HepG2 (cell line): ENCODE measurements at regions not wholly inside any gene's neighbourhood (a gene's known extent, or its start where the extent isn't known, plus 50 kb on each side); places are given as distances from the start of the nearest gene placed in this dataset.

Experiments
- ATAC-seq: fragments of 200-7000 bp; cut with Tn5 transposase; 3 replicates; pipeline ENCODE4 v1.9.1; 2020; ENCODE audit warnings: mild to moderate bottlenecking, moderate library complexity
- BruUV-seq: library from RNA; stranded (reverse); fragments of 400-500 nt; replicated peaks from 2 replicates; lab custom pipeline; 2021; lab: Mats Ljungman, UMichigan
- CTCF ChIA-PET: fragments of 300-600 bp; formaldehyde crosslinking; extraction: SDS; loops from one replicate; lab custom pipeline; 2021; ENCODE audit warnings: low total read pairs, inconsistent platforms, low intra/inter-chr PET ratio; lab: Yijun Ruan, JAX
- POLR2A ChIA-PET: fragments of 350-600 bp; sonication (Branson Sonifier 250); formaldehyde crosslinking; loops from one replicate; lab custom pipeline; 2020; ENCODE audit warnings: antibody characterized with exemption, inconsistent platforms; lab: Yijun Ruan, JAX
- DNase-seq: peaks from one replicate; pipeline ENCODE4 v3.0.0-alpha.2; 2015; ENCODE audit warnings: low spot score
- FAIRE-seq: peaks from 3 replicates; lab custom pipeline; 2011; peaks lifted over from hg19 to GRCh38; lab: Jason Lieb, UNC
- H2AFZ ChIP-seq: one replicate; pipeline ENCODE4 v1.6.1; 2011; ENCODE audit warnings: low read length, inconsistent platforms
- H3K27ac ChIP-seq: fragments of 300-600 bp; 3 replicates; pipeline ENCODE4 v1.8.0; 2011; ENCODE audit warnings: mixed run types, mild to moderate bottlenecking, mixed read lengths, low read length, inconsistent platforms; ENCODE audit not compliant: insufficient read depth; ENCODE audit errors: extremely low read length
- H3K27me3 ChIP-seq, 2 experiments: fragments of 200-600 bp in 1 of 2; 2 replicates in 1 of 2; 3 replicates in 1 of 2; pipeline versions ENCODE4 v1.6.0 to v1.8.0; 2011; ENCODE audit warnings: low read length in 2 of 2, mild to moderate bottlenecking in 2 of 2, moderate library complexity in 2 of 2, inconsistent platforms in 1 of 2; ENCODE audit not compliant: insufficient read depth in 2 of 2, control insufficient read depth in 1 of 2
- H3K36me3 ChIP-seq, 2 experiments: fragments of 200-600 bp in 1 of 2; replicated peaks in 1 of 2; 2 replicates in 1 of 2; 3 replicates in 1 of 2; pipeline versions ENCODE4 v1.5.1 to v1.8.0; 2011; ENCODE audit warnings: low read length in 2 of 2, inconsistent platforms in 1 of 2; ENCODE audit not compliant: insufficient read depth in 2 of 2, control insufficient read depth in 1 of 2
- H3K4me1 ChIP-seq: 2 replicates; pipeline ENCODE4 v1.5.1; 2012; ENCODE audit warnings: low read length, inconsistent platforms; ENCODE audit not compliant: insufficient read depth
- H3K4me2 ChIP-seq: 2 replicates; pipeline ENCODE4 v1.6.0; 2011; ENCODE audit warnings: low read depth, low read length, inconsistent platforms
- H3K4me3 ChIP-seq, 3 experiments: fragments of 200-600 bp in 1 of 3; sonication (generic), shearing (Covaris generic) in 1 of 3; replicated peaks in 1 of 3; 2 replicates each; pipeline ENCODE4 v1.5.1; 2011 to 2016; ENCODE audit warnings: low read length in 3 of 3, inconsistent platforms in 2 of 3, low read depth in 2 of 3, mild to moderate bottlenecking in 2 of 3, control low read depth in 1 of 3, mixed read lengths in 1 of 3; ENCODE audit not compliant: insufficient read depth in 1 of 3
- H3K79me2 ChIP-seq: one replicate; pipeline ENCODE4 v1.6.1; 2011; ENCODE audit warnings: low read length, inconsistent platforms; ENCODE audit not compliant: insufficient read depth
- H3K9ac ChIP-seq: 2 replicates; pipeline ENCODE4 v1.6.0; 2011; ENCODE audit warnings: mild to moderate bottlenecking, low read depth, low read length, inconsistent platforms; ENCODE audit not compliant: insufficient read depth
- H3K9me3 ChIP-seq: 2 replicates; pipeline ENCODE4 v1.5.1; 2012; ENCODE audit warnings: mild to moderate bottlenecking, low read length
- H4K20me1 ChIP-seq: 2 replicates; pipeline ENCODE4 v1.6.0; 2011; ENCODE audit warnings: inconsistent platforms, mild to moderate bottlenecking, low read length, moderate library complexity; ENCODE audit not compliant: insufficient read depth
- ELF1 ChIP-seq: sonication (generic); formaldehyde crosslinking; IDR thresholded peaks from 2 replicates; pipeline ENCODE4 v1.4.0; 2020; ENCODE audit warnings: missing genetic modification reagents
- HOXD1 ChIP-seq: sonication (generic); formaldehyde crosslinking; IDR thresholded peaks from 2 replicates; pipeline ENCODE4 v1.5.0; 2020; ENCODE audit warnings: missing genetic modification reagents
- KDM5B ChIP-seq: sonication (generic); formaldehyde crosslinking; IDR thresholded peaks from 2 replicates; pipeline ENCODE4 v1.4.0; 2020; ENCODE audit warnings: missing genetic modification reagents, mild to moderate bottlenecking, borderline replicate concordance
- PITX1 ChIP-seq: sonication (generic); formaldehyde crosslinking; IDR thresholded peaks from 2 replicates; pipeline ENCODE4 v1.5.1; 2020; ENCODE audit warnings: mild to moderate bottlenecking, missing genetic modification reagents
- SUZ12 ChIP-seq: fragments of 150-350 bp; IDR thresholded peaks from 2 replicates; pipeline ENCODE4 v1.6.1; 2014; ENCODE audit warnings: low read depth, low read length
- ZBTB20 ChIP-seq: sonication (generic); formaldehyde crosslinking; IDR thresholded peaks from 2 replicates; pipeline ENCODE4 v1.8.1; 2023; ENCODE audit warnings: missing genetic modification reagents, low read depth, mild to moderate bottlenecking, borderline replicate concordance
- ZNF33B ChIP-seq: sonication (generic); formaldehyde crosslinking; IDR thresholded peaks from 2 replicates; pipeline ENCODE4 v1.5.1; 2020; ENCODE audit warnings: mild to moderate bottlenecking, missing genetic modification reagents
- ZNF367 ChIP-seq: sonication (generic); formaldehyde crosslinking; IDR thresholded peaks from 2 replicates; pipeline ENCODE4 v1.4.0; 2020; ENCODE audit warnings: missing genetic modification reagents, borderline replicate concordance
- ZNF788 ChIP-seq: sonication (generic); formaldehyde crosslinking; IDR thresholded peaks from 2 replicates; pipeline ENCODE4 v1.5.0; 2020; ENCODE audit warnings: mild to moderate bottlenecking, missing genetic modification reagents, borderline replicate concordance
- WGBS: methylation state at CpG from one replicate; pipeline ENCODE4 v1.1.6; 2017; ENCODE audit warnings: low lambda C conversion rate; 5-methylcytosine and 5-hydroxymethylcytosine counted together
- in situ Hi-C: cut with HindIII; loops from 2 replicates; pipeline ENCODE4 v1.10.0; 2017; ENCODE audit warnings: low pct_unique_long_range_greater_than_20kb; ENCODE audit not compliant: extremely low pct_ligation_motif_present
- intact Hi-C: fragments of 100-400 bp; cut with micrococcal nuclease; formaldehyde crosslinking; loops from one replicate; pipeline ENCODE4 v1.10.0; 2022; ENCODE audit not compliant: unreplicated experiment
- TF ChIP-seq, protein P1 (sequence below): sonication (generic); formaldehyde crosslinking; IDR thresholded peaks from 2 replicates; pipeline ENCODE4 v1.4.0; 2020; ENCODE audit warnings: missing genetic modification reagents, borderline replicate concordance
- TF ChIP-seq, protein P2 (sequence below): sonication (generic); formaldehyde crosslinking; IDR thresholded peaks from 2 replicates; pipeline ENCODE4 v1.4.0; 2020; ENCODE audit warnings: missing genetic modification reagents
- TF ChIP-seq, protein P3 (sequence below): sonication (generic); formaldehyde crosslinking; IDR thresholded peaks from 2 replicates; pipeline ENCODE4 v1.4.0; 2020; ENCODE audit warnings: missing genetic modification reagents, mild to moderate bottlenecking, borderline replicate concordance
- TF ChIP-seq, protein P4 (sequence below): sonication (generic); formaldehyde crosslinking; IDR thresholded peaks from 2 replicates; pipeline ENCODE4 v1.5.1; 2020; ENCODE audit warnings: missing genetic modification reagents, mild to moderate bottlenecking, borderline replicate concordance
- TF ChIP-seq, protein P5 (sequence below): sonication (generic); formaldehyde crosslinking; conservative IDR thresholded peaks from 2 replicates; pipeline ENCODE4 v1.8.0; 2022; ENCODE audit warnings: mild to moderate bottlenecking, moderate library complexity, missing genetic modification reagents

DNA sequence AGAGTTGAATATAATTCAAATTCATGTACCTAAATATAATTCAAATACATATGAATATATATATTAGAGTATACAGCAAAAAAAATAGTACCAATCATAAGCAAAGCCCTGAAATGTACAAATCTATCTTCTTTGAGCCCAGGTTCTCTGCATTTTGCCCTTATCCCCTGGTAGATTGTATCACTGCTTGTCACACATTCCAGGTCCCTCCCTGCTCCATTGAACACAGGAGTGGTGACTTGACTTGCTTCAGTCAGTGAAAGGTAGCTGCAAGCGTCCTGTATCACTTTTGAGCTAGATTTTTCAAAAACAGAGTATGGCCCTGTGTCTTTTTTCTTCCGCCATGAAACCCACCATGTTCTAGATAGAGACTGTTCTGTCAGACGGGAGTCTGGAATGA, 369.4 kb downstream of the LIG4 start:
- Histone ChIP-seq H3K4me2 (no peak overlapping the region), H2AFZ (no peak overlapping the region), H3K79me2 (no peaks in the 10 kb centered on the region), H3K4me3 (no peak overlapping the region), H3K27ac (no peak overlapping the region), H3K27me3 (no peaks in the 10 kb centered on the region), H4K20me1 (no peaks in the 10 kb centered on the region), H3K4me1 (no peaks in the 10 kb centered on the region), H3K9ac (no peak overlapping the region), H3K36me3 (no peaks in the 10 kb centered on the region), H3K9me3 (no peaks in the 10 kb centered on the region)
- intact Hi-C loops: no loop called here
- ATAC-seq (no peak), DNase-seq (no peak), FAIRE-seq (no peak)
- BruUV-seq: no TSS peak
- CTCF ChIA-PET: no interaction called here
- POLR2A ChIA-PET: no interaction called here
- TF ChIP-seq, protein P1, sequence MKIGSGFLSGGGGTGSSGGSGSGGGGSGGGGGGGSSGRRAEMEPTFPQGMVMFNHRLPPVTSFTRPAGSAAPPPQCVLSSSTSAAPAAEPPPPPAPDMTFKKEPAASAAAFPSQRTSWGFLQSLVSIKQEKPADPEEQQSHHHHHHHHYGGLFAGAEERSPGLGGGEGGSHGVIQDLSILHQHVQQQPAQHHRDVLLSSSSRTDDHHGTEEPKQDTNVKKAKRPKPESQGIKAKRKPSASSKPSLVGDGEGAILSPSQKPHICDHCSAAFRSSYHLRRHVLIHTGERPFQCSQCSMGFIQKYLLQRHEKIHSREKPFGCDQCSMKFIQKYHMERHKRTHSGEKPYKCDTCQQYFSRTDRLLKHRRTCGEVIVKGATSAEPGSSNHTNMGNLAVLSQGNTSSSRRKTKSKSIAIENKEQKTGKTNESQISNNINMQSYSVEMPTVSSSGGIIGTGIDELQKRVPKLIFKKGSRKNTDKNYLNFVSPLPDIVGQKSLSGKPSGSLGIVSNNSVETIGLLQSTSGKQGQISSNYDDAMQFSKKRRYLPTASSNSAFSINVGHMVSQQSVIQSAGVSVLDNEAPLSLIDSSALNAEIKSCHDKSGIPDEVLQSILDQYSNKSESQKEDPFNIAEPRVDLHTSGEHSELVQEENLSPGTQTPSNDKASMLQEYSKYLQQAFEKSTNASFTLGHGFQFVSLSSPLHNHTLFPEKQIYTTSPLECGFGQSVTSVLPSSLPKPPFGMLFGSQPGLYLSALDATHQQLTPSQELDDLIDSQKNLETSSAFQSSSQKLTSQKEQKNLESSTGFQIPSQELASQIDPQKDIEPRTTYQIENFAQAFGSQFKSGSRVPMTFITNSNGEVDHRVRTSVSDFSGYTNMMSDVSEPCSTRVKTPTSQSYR (CRISPR knock-in tag): no peak
- TF ChIP-seq, protein P2, sequence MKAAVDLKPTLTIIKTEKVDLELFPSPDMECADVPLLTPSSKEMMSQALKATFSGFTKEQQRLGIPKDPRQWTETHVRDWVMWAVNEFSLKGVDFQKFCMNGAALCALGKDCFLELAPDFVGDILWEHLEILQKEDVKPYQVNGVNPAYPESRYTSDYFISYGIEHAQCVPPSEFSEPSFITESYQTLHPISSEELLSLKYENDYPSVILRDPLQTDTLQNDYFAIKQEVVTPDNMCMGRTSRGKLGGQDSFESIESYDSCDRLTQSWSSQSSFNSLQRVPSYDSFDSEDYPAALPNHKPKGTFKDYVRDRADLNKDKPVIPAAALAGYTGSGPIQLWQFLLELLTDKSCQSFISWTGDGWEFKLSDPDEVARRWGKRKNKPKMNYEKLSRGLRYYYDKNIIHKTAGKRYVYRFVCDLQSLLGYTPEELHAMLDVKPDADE (CRISPR knock-in tag): no peak
- TF ChIP-seq, protein P3, sequence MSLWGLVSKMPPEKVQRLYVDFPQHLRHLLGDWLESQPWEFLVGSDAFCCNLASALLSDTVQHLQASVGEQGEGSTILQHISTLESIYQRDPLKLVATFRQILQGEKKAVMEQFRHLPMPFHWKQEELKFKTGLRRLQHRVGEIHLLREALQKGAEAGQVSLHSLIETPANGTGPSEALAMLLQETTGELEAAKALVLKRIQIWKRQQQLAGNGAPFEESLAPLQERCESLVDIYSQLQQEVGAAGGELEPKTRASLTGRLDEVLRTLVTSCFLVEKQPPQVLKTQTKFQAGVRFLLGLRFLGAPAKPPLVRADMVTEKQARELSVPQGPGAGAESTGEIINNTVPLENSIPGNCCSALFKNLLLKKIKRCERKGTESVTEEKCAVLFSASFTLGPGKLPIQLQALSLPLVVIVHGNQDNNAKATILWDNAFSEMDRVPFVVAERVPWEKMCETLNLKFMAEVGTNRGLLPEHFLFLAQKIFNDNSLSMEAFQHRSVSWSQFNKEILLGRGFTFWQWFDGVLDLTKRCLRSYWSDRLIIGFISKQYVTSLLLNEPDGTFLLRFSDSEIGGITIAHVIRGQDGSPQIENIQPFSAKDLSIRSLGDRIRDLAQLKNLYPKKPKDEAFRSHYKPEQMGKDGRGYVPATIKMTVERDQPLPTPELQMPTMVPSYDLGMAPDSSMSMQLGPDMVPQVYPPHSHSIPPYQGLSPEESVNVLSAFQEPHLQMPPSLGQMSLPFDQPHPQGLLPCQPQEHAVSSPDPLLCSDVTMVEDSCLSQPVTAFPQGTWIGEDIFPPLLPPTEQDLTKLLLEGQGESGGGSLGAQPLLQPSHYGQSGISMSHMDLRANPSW (CRISPR knock-in tag): no peak
- no peak for TF ChIP-seq ZNF788 (CRISPR knock-in tag)
- no peak for TF ChIP-seq PITX1 (CRISPR knock-in tag)
- TF ChIP-seq, protein P4, sequence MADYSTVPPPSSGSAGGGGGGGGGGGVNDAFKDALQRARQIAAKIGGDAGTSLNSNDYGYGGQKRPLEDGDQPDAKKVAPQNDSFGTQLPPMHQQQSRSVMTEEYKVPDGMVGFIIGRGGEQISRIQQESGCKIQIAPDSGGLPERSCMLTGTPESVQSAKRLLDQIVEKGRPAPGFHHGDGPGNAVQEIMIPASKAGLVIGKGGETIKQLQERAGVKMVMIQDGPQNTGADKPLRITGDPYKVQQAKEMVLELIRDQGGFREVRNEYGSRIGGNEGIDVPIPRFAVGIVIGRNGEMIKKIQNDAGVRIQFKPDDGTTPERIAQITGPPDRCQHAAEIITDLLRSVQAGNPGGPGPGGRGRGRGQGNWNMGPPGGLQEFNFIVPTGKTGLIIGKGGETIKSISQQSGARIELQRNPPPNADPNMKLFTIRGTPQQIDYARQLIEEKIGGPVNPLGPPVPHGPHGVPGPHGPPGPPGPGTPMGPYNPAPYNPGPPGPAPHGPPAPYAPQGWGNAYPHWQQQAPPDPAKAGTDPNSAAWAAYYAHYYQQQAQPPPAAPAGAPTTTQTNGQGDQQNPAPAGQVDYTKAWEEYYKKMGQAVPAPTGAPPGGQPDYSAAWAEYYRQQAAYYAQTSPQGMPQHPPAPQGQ (CRISPR knock-in tag): no peak
- TF ChIP-seq, protein P5, sequence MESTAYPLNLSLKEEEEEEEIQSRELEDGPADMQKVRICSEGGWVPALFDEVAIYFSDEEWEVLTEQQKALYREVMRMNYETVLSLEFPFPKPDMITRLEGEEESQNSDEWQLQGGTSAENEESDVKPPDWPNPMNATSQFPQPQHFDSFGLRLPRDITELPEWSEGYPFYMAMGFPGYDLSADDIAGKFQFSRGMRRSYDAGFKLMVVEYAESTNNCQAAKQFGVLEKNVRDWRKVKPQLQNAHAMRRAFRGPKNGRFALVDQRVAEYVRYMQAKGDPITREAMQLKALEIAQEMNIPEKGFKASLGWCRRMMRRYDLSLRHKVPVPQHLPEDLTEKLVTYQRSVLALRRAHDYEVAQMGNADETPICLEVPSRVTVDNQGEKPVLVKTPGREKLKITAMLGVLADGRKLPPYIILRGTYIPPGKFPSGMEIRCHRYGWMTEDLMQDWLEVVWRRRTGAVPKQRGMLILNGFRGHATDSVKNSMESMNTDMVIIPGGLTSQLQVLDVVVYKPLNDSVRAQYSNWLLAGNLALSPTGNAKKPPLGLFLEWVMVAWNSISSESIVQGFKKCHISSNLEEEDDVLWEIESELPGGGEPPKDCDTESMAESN (CRISPR knock-in tag): no peak
- TF ChIP-seq ZBTB20 (CRISPR knock-in tag): no peak
- no peak for TF ChIP-seq KDM5B (CRISPR knock-in tag)
- TF ChIP-seq SUZ12: no peak
- TF ChIP-seq HOXD1: no peak
- TF ChIP-seq ZNF33B (CRISPR knock-in tag): no peak
- TF ChIP-seq ZNF367 (CRISPR knock-in tag): no peak
- TF ChIP-seq ELF1: no peak
- WGBS: 27% methylated on average over 3 of the region's 3 CpGs
- in situ Hi-C loops: no loop called here
